OCI-LY3 (cell line): ENCODE measurements at regions not wholly inside any gene's neighbourhood (a gene's known extent, or its start where the extent isn't known, plus 50 kb on each side); places are given as distances from the start of the nearest gene placed in this dataset.
A peak's percentile ranks its signal among the peaks of the same experiment; 100 is the strongest.

Experiments used
- H2AFZ ChIP-seq: fragments of 200-600, 300-600 bp; shearing (Covaris generic); 2 replicates; pipeline ENCODE4 v1.6.0; 2014; ENCODE audit warnings: antibody characterized with exemption, low read depth, low read length
- H3K27ac ChIP-seq: fragments of 200-600, 300-600 bp; sonication (generic); 2 replicates; pipeline ENCODE4 v1.5.1; 2014; ENCODE audit warnings: mild to moderate bottlenecking, low read length, moderate library complexity, mixed read lengths
- H3K27me3 ChIP-seq: fragments of 200-600, 300-600 bp; sonication (generic); 2 replicates; pipeline ENCODE4 v1.6.1; 2014; ENCODE audit warnings: low read depth, low read length, mixed read lengths
- H3K36me3 ChIP-seq: fragments of 200-600, 300-600 bp; sonication (generic); replicated peaks from 2 replicates; pipeline ENCODE3; 2014; ENCODE audit warnings: low read depth, low read length, mixed read lengths
- H3K4me1 ChIP-seq: fragments of 300-600, 200-600 bp; sonication (generic); 2 replicates; pipeline ENCODE4 v1.6.1; 2014; ENCODE audit warnings: low read length, mixed read lengths
- H3K4me2 ChIP-seq: fragments of 200-600, 300-600 bp; sonication (generic); 2 replicates; pipeline ENCODE4 v1.6.1; 2014; ENCODE audit warnings: low read length, mixed read lengths
- H3K4me3 ChIP-seq: fragments of 300-600, 200-600 bp; sonication (generic); 2 replicates; pipeline ENCODE4 v1.5.1; 2014; ENCODE audit warnings: antibody characterized with exemption, mild to moderate bottlenecking, low read length, moderate library complexity
- H3K79me2 ChIP-seq: fragments of 300-600, 200-600 bp; shearing (Covaris generic); 2 replicates; pipeline ENCODE4 v1.6.1; 2014; ENCODE audit warnings: mild to moderate bottlenecking, low read length, mixed read lengths
- H3K9ac ChIP-seq: fragments of 300-600, 200-600 bp; shearing (Covaris generic); 2 replicates; pipeline ENCODE4 v1.6.0; 2014; ENCODE audit warnings: mild to moderate bottlenecking, low read length, moderate library complexity
- H3K9me3 ChIP-seq: fragments of 200-600, 300-600 bp; shearing (Covaris generic); 2 replicates; pipeline ENCODE4 v1.6.1; 2014; ENCODE audit warnings: low read length, mixed read lengths; ENCODE audit not compliant: insufficient read depth
- H4K20me1 ChIP-seq: fragments of 200-600, 300-600 bp; sonication (generic); 2 replicates; pipeline ENCODE4 v1.6.1; 2016; ENCODE audit warnings: low read length, mixed read lengths; ENCODE audit not compliant: insufficient read depth
- CTCF ChIP-seq: fragments of 200-600, 300-600 bp; sonication (generic); IDR thresholded peaks from 2 replicates; pipeline ENCODE4 v1.5.1; 2014; ENCODE audit warnings: antibody characterized with exemption, low read length, low read depth
- EZH2phosphoT487 ChIP-seq: fragments of 200-600 bp; shearing (Covaris generic); IDR thresholded peaks from 2 replicates; pipeline ENCODE4 v1.6.1; 2018; ENCODE audit warnings: antibody characterized with exemption, mixed run types, low read depth

DNA sequence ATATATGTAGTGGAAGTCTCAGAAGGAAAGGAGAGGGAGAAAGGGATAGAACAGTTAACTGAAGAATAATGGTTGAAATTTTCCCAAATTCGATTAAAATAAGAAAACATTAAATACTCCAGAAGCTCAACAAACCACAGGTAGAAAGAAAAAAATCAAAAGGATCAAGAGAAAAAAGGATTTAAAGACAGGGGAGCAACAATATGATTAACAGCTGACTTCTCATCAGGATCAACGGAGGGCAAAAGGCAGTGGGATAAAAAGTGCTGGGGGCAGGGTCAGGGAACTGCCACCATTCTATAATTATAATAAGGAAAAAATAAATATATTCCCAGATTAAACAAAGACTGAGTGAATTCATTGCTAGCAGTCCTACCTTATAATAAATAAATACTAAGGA lies 55.3 kb downstream of the CDKN2C start:
- no peak for TF ChIP-seq EZH2phosphoT487
- no peak for TF ChIP-seq CTCF

GRCh38 chr1:51032936-51033335 lies 62.9 kb downstream of the CDKN2C start:
- no peaks in the 10 kb centered on the region for H3K9me3 ChIP-seq
- no peak overlapping the region for H3K4me2 ChIP-seq
- H3K4me3 ChIP-seq: no peak overlapping the region
- H3K36me3 ChIP-seq: no peaks in the 10 kb centered on the region
- no peak overlapping the region for H3K9ac ChIP-seq
- H3K27ac ChIP-seq: no peak overlapping the region
- TF ChIP-seq EZH2phosphoT487 (no peak), CTCF (no peak)
- H4K20me1 ChIP-seq: no peaks in the 10 kb centered on the region
- H2AFZ ChIP-seq: no peak overlapping the region
- no peaks in the 10 kb centered on the region for H3K27me3 ChIP-seq
- no peaks in the 10 kb centered on the region for H3K79me2 ChIP-seq
- no peaks in the 10 kb centered on the region for H3K4me1 ChIP-seq

More for the DNA sequence above, 55.3 kb downstream of the CDKN2C start:
- H3K36me3 ChIP-seq: no peaks in the 10 kb centered on the region
- no peak overlapping the region for H3K27ac ChIP-seq
- no peaks in the 10 kb centered on the region for H4K20me1 ChIP-seq
- no peak overlapping the region for H2AFZ ChIP-seq
- H3K9ac ChIP-seq: no peak overlapping the region
- no peaks in the 10 kb centered on the region for H3K79me2 ChIP-seq
- H3K4me2 ChIP-seq: no peak overlapping the region
- H3K4me1 ChIP-seq: no peaks in the 10 kb centered on the region
- no peak overlapping the region for H3K4me3 ChIP-seq
- no peaks in the 10 kb centered on the region for H3K27me3 ChIP-seq
- H3K9me3 ChIP-seq: no peaks in the 10 kb centered on the region

- Histone ChIP-seq H3K4me2 (no peak overlapping the region), H3K27ac (no peak overlapping the region), H4K20me1 (no peaks in the 10 kb centered on the region), H3K9me3 (no peaks in the 10 kb centered on the region), H3K9ac (no peak overlapping the region), H3K4me3 (no peak overlapping the region), H3K36me3 (no peaks in the 10 kb centered on the region), H3K79me2 (no peaks in the 10 kb centered on the region), H3K4me1 (no peaks in the 10 kb centered on the region), H2AFZ (no peak overlapping the region), H3K27me3 (no peaks in the 10 kb centered on the region)
- TF ChIP-seq EZH2phosphoT487 (no peak), CTCF (no peak)
Measured at GRCh38 chr1:51044199-51044598, 57.8 kb upstream of the C1orf185 start.

DNA sequence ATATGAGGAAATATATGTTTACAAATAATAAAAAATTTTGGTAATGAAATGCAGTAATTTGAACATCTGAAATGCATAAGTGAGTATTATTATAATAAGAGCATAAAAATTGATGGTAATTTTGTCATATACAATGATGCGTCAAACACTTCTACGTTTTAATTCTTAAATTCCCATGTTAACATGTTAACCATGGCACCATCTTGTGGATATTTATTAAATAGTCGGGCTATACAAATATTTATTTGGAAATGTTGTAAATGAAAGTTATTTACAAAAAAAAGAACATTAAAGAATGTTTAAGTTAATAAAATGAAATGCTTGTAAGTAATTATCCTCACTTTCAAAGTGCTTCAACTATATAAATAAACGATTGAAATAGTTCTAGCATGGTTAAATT lies 57.2 kb upstream of the C1orf185 start:
- peak; percentile 29 for TF ChIP-seq CTCF
- TF ChIP-seq EZH2phosphoT487: no peak
- H3K4me1 ChIP-seq: no peaks in the 10 kb centered on the region

More for the DNA sequence above, 57.2 kb upstream of the C1orf185 start:
- Histone ChIP-seq H2AFZ (no peak overlapping the region), H3K36me3 (no peaks in the 10 kb centered on the region), H4K20me1 (no peaks in the 10 kb centered on the region), H3K27me3 (no peaks in the 10 kb centered on the region), H3K4me3 (no peak overlapping the region), H3K9me3 (no peaks in the 10 kb centered on the region), H3K4me2 (no peak overlapping the region), H3K79me2 (no peaks in the 10 kb centered on the region), H3K27ac (no peak overlapping the region), H3K9ac (no peak overlapping the region)
